BE2C (cell line): ENCODE measurements at regions not wholly inside any gene's neighbourhood (a gene's known extent, or its start where the extent isn't known, plus 50 kb on each side); places are given as distances from the start of the nearest gene placed in this dataset.

Source experiments
- DNase-seq: peaks from one replicate; pipeline ENCODE4 v3.0.0-alpha.2; 2020
- H3K27me3 ChIP-seq: fragments of 250-450 bp; sonication (Bioruptor Pico); 2 replicates; pipeline ENCODE4 v1.5.1; 2020; ENCODE audit warnings: mild to moderate bottlenecking
- H3K36me3 ChIP-seq: fragments of 250-450 bp; sonication (Bioruptor Pico); 2 replicates; pipeline ENCODE4 v1.5.1; 2020; ENCODE audit warnings: mild to moderate bottlenecking
- H3K4me1 ChIP-seq: fragments of 250-450 bp; sonication (Bioruptor Pico); 2 replicates; pipeline ENCODE4 v1.5.1; 2020
- H3K4me3 ChIP-seq: 2 replicates; pipeline ENCODE4 v1.5.1; 2011; ENCODE audit warnings: low read depth, low read length
- H3K9me3 ChIP-seq: fragments of 250-450 bp; sonication (Bioruptor Pico); 2 replicates; pipeline ENCODE4 v1.5.1; 2020
- CTCF ChIP-seq: IDR thresholded peaks from 2 replicates; pipeline ENCODE4 v1.5.1; 2012; ENCODE audit warnings: mild to moderate bottlenecking, low read depth, low read length

GRCh38 chr19:46947866-46948265, 71.8 kb upstream of the NPAS1 start:
- TF ChIP-seq CTCF: no peak
- Histone ChIP-seq H3K9me3 (no peaks in the 10 kb centered on the region), H3K27me3 (no peaks in the 10 kb centered on the region), H3K36me3 (peaks cover 12% of the 10 kb centered on the region), H3K4me1 (peaks cover 4% of the 10 kb centered on the region), H3K4me3 (no peak overlapping the region)
- no peak for DNase-seq

GRCh38 chr19:46950526-46951170, 69.0 kb upstream of the NPAS1 start:
- H3K36me3 ChIP-seq: peaks cover 14% of the 10 kb centered on the region
- no peak overlapping the region for H3K4me3 ChIP-seq
- DNase-seq: no peak
- TF ChIP-seq CTCF: no peak
- H3K9me3 ChIP-seq: no peaks in the 10 kb centered on the region
- no peaks in the 10 kb centered on the region for H3K27me3 ChIP-seq
- no peaks in the 10 kb centered on the region; the same call in none of the 2 replicates for H3K4me1 ChIP-seq

- peaks cover 14% of the 10 kb centered on the region for H3K36me3 ChIP-seq
- DNase-seq: no peak
- H3K27me3 ChIP-seq: no peaks in the 10 kb centered on the region
- H3K4me1 ChIP-seq: peaks cover 2% of the 10 kb centered on the region
- no peak for TF ChIP-seq CTCF
- H3K9me3 ChIP-seq: no peaks in the 10 kb centered on the region
- no peak overlapping the region for H3K4me3 ChIP-seq
Observed at GRCh38 chr19:46951171-46951986, 68.3 kb upstream of the NPAS1 start.

- H3K9me3 ChIP-seq: no peaks in the 10 kb centered on the region
- H3K4me1 ChIP-seq: peaks cover 2% of the 10 kb centered on the region; the same call in 1 of the 2 replicates
- peaks cover 14% of the 10 kb centered on the region for H3K36me3 ChIP-seq
- no peaks in the 10 kb centered on the region for H3K27me3 ChIP-seq
- TF ChIP-seq CTCF: no peak
- DNase-seq: no peak
- H3K4me3 ChIP-seq: no peak overlapping the region
Observed at GRCh38 chr19:46952874-46953273, 66.8 kb upstream of the NPAS1 start.

GRCh38 chr19:46953955-46954501, 65.6 kb upstream of the NPAS1 start:
- Histone ChIP-seq H3K36me3 (peaks cover 9% of the 10 kb centered on the region), H3K4me3 (no peak overlapping the region), H3K9me3 (no peaks in the 10 kb centered on the region), H3K4me1 (peaks cover 5% of the 10 kb centered on the region), H3K27me3 (no peaks in the 10 kb centered on the region)
- no peak for TF ChIP-seq CTCF
- no peak for DNase-seq

GRCh38 chr19:46954502-46954992, 65.1 kb upstream of the NPAS1 start:
- Histone ChIP-seq H3K9me3 (no peaks in the 10 kb centered on the region), H3K4me1 (peaks cover 5% of the 10 kb centered on the region), H3K36me3 (peaks cover 9% of the 10 kb centered on the region), H3K4me3 (no peak overlapping the region), H3K27me3 (no peaks in the 10 kb centered on the region)
- no peak for DNase-seq
- TF ChIP-seq CTCF: no peak
